K562 (cell line): ENCODE measurements at regions not wholly inside any gene's neighbourhood (a gene's known extent, or its start where the extent isn't known, plus 50 kb on each side); places are given as distances from the start of the nearest gene placed in this dataset.

Source experiments
- CTCF ChIP-seq, 3 experiments: IDR thresholded peaks in 2 of 3; conservative IDR thresholded peaks in 1 of 3; 2 replicates each; pipeline ENCODE4 v1.5.1; 2011 to 2012; ENCODE audit warnings: low read length in 3 of 3, mild to moderate bottlenecking in 3 of 3, control low read depth in 2 of 3, improper control_type of control experiment in 1 of 3, inconsistent platforms in 1 of 3, low read depth in 1 of 3, mixed read lengths in 1 of 3, moderate library complexity in 1 of 3; ENCODE audit not compliant: insufficient read depth in 2 of 3
- EZH2 ChIP-seq: IDR thresholded peaks from 2 replicates; pipeline ENCODE4 v1.6.1; 2012; ENCODE audit warnings: low read depth, mild to moderate bottlenecking, inconsistent platforms, low read length, borderline replicate concordance
- MTA2 ChIP-seq: fragments of 450-650 bp; IDR thresholded peaks from 2 replicates; pipeline ENCODE4 v1.6.1; 2016; ENCODE audit warnings: low read depth
- NCOA1 ChIP-seq: fragments of 450-650 bp; IDR thresholded peaks from 2 replicates; pipeline ENCODE4 v1.6.1; 2016; ENCODE audit warnings: low read depth
- POLR2A ChIP-seq: fragments of 450-650 bp; conservative IDR thresholded peaks from 2 replicates; pipeline ENCODE4 v1.6.1; 2016
- REST ChIP-seq, 2 experiments: fragments of 450-650 bp; formaldehyde crosslinking in 1 of 2; IDR thresholded peaks; 2 replicates each; pipeline versions ENCODE4 v1.4.0 to v1.6.1; 2014 to 2020; ENCODE audit warnings: mild to moderate bottlenecking in 2 of 2, borderline replicate concordance in 1 of 2, low read depth in 1 of 2
- ZNF23 ChIP-seq: fragments of 250-450 bp; sonication (Bioruptor Pico); IDR thresholded peaks from 2 replicates; pipeline ENCODE4 v1.4.0; 2020; ENCODE audit warnings: mild to moderate bottlenecking
- ZNF507 ChIP-seq: conservative IDR thresholded peaks from 2 replicates; pipeline ENCODE4 v1.6.1; 2017; ENCODE audit warnings: missing genetic modification characterization, missing compliant biosample characterization

- TF ChIP-seq ZNF23 (CRISPR knock-in tag) (no peak), MTA2 (no peak), CTCF (IDR thresholded peaks at IDR 0.05 in 2 of 3, conservative IDR thresholded peaks at IDR 0.05 in 1 of 3; ENCODE audit: insufficient read depth in 2 of 3, low read depth in 1 of 3, low read length in 3 of 3) (no peak), REST (IDR thresholded peaks at IDR 0.05; ENCODE audit: borderline replicate concordance) (no peak), REST (CRISPR knock-in tag; IDR thresholded peaks at IDR 0.05; ENCODE audit: low read depth) (no peak), POLR2A (no peak), EZH2 (no peak), NCOA1 (no peak), ZNF507 (tag) (no peak)
Measured at GRCh38 chr1:115222616-115223402, 115.2 kb downstream of the NGF start.
